ENCODE measurements at regions not wholly inside any gene's neighbourhood (a gene's known extent, or its start where the extent isn't known, plus 50 kb on each side); places are given as distances from the start of the nearest gene placed in this dataset.

GRCh38 chr6:170190046-170190445, 100.8 kb downstream of the DLL1 start:
- no peak for DNase-seq (ENCODE audit: low read depth, low spot score)
- no peak overlapping the region for H3K9ac ChIP-seq (ENCODE audit: insufficient read length, low read depth)
- H3K36me3 ChIP-seq (ENCODE audit: insufficient read depth, insufficient read length, low read length) = no peaks in the 10 kb centered on the region
- peaks cover 2% of the 10 kb centered on the region for H3K4me1 ChIP-seq (ENCODE audit: insufficient read depth, insufficient read length)
- no peak for TF ChIP-seq YY1 (IDR thresholded peaks at IDR 0.05; ENCODE audit: insufficient read depth, insufficient read length)
- no peak for TF ChIP-seq ZNF274 (IDR thresholded peaks at IDR 0.05; ENCODE audit: low read depth, low read length)
- TF ChIP-seq SUZ12 (IDR thresholded peaks at IDR 0.05; ENCODE audit: extremely low read depth, insufficient read depth, insufficient read length) = no peak
- no peak overlapping the region for H3K4me3 ChIP-seq (ENCODE audit: insufficient read length, low read depth)
- peaks cover 6% of the 10 kb centered on the region for H3K9me3 ChIP-seq (ENCODE audit: insufficient read depth, low read length)
- H3K27me3 ChIP-seq (ENCODE audit: insufficient read depth, insufficient read length) = no peaks in the 10 kb centered on the region

- H3K4me3 ChIP-seq (ENCODE audit: insufficient read length, low read depth) = no peak overlapping the region
Observed at GRCh38 chr6:170189236-170189635, 101.6 kb downstream of the DLL1 start.

GRCh38 chr6:170188571-170189001, 102.3 kb downstream of the DLL1 start:
- no peak for DNase-seq (ENCODE audit: low read depth, low spot score)

More at GRCh38 chr6:170189236-170189635, 101.6 kb downstream of the DLL1 start:
- no peaks in the 10 kb centered on the region for H3K27me3 ChIP-seq (ENCODE audit: insufficient read depth, insufficient read length)
- H3K9ac ChIP-seq (ENCODE audit: insufficient read length, low read depth) = no peak overlapping the region
- H3K4me1 ChIP-seq (ENCODE audit: insufficient read depth, insufficient read length) = peaks cover 2% of the 10 kb centered on the region
- DNase-seq (ENCODE audit: low read depth, low spot score) = no peak
- TF ChIP-seq ZNF274 (IDR thresholded peaks at IDR 0.05; ENCODE audit: low read depth, low read length) (no peak), YY1 (IDR thresholded peaks at IDR 0.05; ENCODE audit: insufficient read depth, insufficient read length) (no peak), SUZ12 (IDR thresholded peaks at IDR 0.05; ENCODE audit: extremely low read depth, insufficient read depth, insufficient read length) (no peak)
- no peaks in the 10 kb centered on the region for H3K36me3 ChIP-seq (ENCODE audit: insufficient read depth, insufficient read length, low read length)
- peaks cover 1% of the 10 kb centered on the region; the same call in 1 of the 2 replicates for H3K9me3 ChIP-seq (ENCODE audit: insufficient read depth, low read length)

GRCh38 chr6:170187669-170188566, 103.0 kb downstream of the DLL1 start:
- Histone ChIP-seq H3K4me3 (ENCODE audit: insufficient read length, low read depth) (no peak overlapping the region), H3K36me3 (ENCODE audit: insufficient read depth, insufficient read length, low read length) (no peaks in the 10 kb centered on the region), H3K9ac (ENCODE audit: insufficient read length, low read depth) (no peak overlapping the region), H3K9me3 (ENCODE audit: insufficient read depth, low read length) (no peaks in the 10 kb centered on the region), H3K27me3 (ENCODE audit: insufficient read depth, insufficient read length) (no peaks in the 10 kb centered on the region), H3K4me1 (ENCODE audit: insufficient read depth, insufficient read length) (peaks cover 2% of the 10 kb centered on the region)
- no peak for TF ChIP-seq SUZ12 (IDR thresholded peaks at IDR 0.05; ENCODE audit: extremely low read depth, insufficient read depth, insufficient read length)
- no peak for TF ChIP-seq ZNF274 (IDR thresholded peaks at IDR 0.05; ENCODE audit: low read depth, low read length)
- no peak for DNase-seq (ENCODE audit: low read depth, low spot score)

More at GRCh38 chr6:170188571-170189001, 102.3 kb downstream of the DLL1 start:
- Histone ChIP-seq H3K27me3 (ENCODE audit: insufficient read depth, insufficient read length) (no peaks in the 10 kb centered on the region), H3K9ac (ENCODE audit: insufficient read length, low read depth) (no peak overlapping the region), H3K4me3 (ENCODE audit: insufficient read length, low read depth) (no peak overlapping the region), H3K9me3 (ENCODE audit: insufficient read depth, low read length) (no peaks in the 10 kb centered on the region), H3K4me1 (ENCODE audit: insufficient read depth, insufficient read length) (peaks cover 2% of the 10 kb centered on the region), H3K36me3 (ENCODE audit: insufficient read depth, insufficient read length, low read length) (no peaks in the 10 kb centered on the region)
- TF ChIP-seq YY1 (IDR thresholded peaks at IDR 0.05; ENCODE audit: insufficient read depth, insufficient read length) (no peak), SUZ12 (IDR thresholded peaks at IDR 0.05; ENCODE audit: extremely low read depth, insufficient read depth, insufficient read length) (no peak), ZNF274 (IDR thresholded peaks at IDR 0.05; ENCODE audit: low read depth, low read length) (no peak)

- H3K4me3 ChIP-seq (ENCODE audit: insufficient read length, low read depth) = no peak overlapping the region
- no peaks in the 10 kb centered on the region for H3K9me3 ChIP-seq (ENCODE audit: insufficient read depth, low read length)
- DNase-seq (ENCODE audit: low read depth, low spot score) = no peak
- H3K9ac ChIP-seq (ENCODE audit: insufficient read length, low read depth) = no peak overlapping the region
- H3K27me3 ChIP-seq (ENCODE audit: insufficient read depth, insufficient read length) = no peaks in the 10 kb centered on the region
- peaks cover 2% of the 10 kb centered on the region for H3K4me1 ChIP-seq (ENCODE audit: insufficient read depth, insufficient read length)
- TF ChIP-seq SUZ12 (IDR thresholded peaks at IDR 0.05; ENCODE audit: extremely low read depth, insufficient read depth, insufficient read length) (no peak), ZNF274 (IDR thresholded peaks at IDR 0.05; ENCODE audit: low read depth, low read length) (no peak), YY1 (IDR thresholded peaks at IDR 0.05; ENCODE audit: insufficient read depth, insufficient read length) (no peak)
- H3K36me3 ChIP-seq (ENCODE audit: insufficient read depth, insufficient read length, low read length) = no peaks in the 10 kb centered on the region
Observed at GRCh38 chr6:170186941-170187668, 103.8 kb downstream of the DLL1 start.

GRCh38 chr6:170186006-170186935, 104.6 kb downstream of the DLL1 start:
- no peak for DNase-seq (ENCODE audit: low read depth, low spot score)
- H3K9ac ChIP-seq (ENCODE audit: insufficient read length, low read depth) = no peak overlapping the region

More at GRCh38 chr6:170186006-170186935, 104.6 kb downstream of the DLL1 start:
- peaks cover 2% of the 10 kb centered on the region for H3K4me1 ChIP-seq (ENCODE audit: insufficient read depth, insufficient read length)
- TF ChIP-seq ZNF274 (IDR thresholded peaks at IDR 0.05; ENCODE audit: low read depth, low read length) (no peak), SUZ12 (IDR thresholded peaks at IDR 0.05; ENCODE audit: extremely low read depth, insufficient read depth, insufficient read length) (no peak), YY1 (IDR thresholded peaks at IDR 0.05; ENCODE audit: insufficient read depth, insufficient read length) (no peak)
- H3K27me3 ChIP-seq (ENCODE audit: insufficient read depth, insufficient read length) = no peaks in the 10 kb centered on the region
- no peaks in the 10 kb centered on the region for H3K9me3 ChIP-seq (ENCODE audit: insufficient read depth, low read length)
- H3K36me3 ChIP-seq (ENCODE audit: insufficient read depth, insufficient read length, low read length) = no peaks in the 10 kb centered on the region
- H3K4me3 ChIP-seq (ENCODE audit: insufficient read length, low read depth) = no peak overlapping the region

Measured in NT2/D1 (cell line).